GM12878 (cell line): ENCODE measurements at regions not wholly inside any gene's neighbourhood (a gene's known extent, or its start where the extent isn't known, plus 50 kb on each side); places are given as distances from the start of the nearest gene placed in this dataset.

Experiments
- ATAC-seq: fragments of 200-7000 bp; cut with Tn5 transposase; 3 replicates; pipeline ENCODE4 v1.9.1; 2020; ENCODE audit warnings: mild to moderate bottlenecking, moderate library complexity
- BruUV-seq: library from RNA; stranded (reverse); fragments of 400-500 nt; replicated peaks from 2 replicates; lab custom pipeline; 2021; lab: Mats Ljungman, UMichigan
- CTCF ChIA-PET: fragments of 300-600 bp; sonication (Branson Sonifier 250); formaldehyde crosslinking; extraction: SDS; loops from one replicate; lab custom pipeline; 2021; ENCODE audit warnings: inconsistent platforms; lab: Yijun Ruan, JAX
- POLR2A ChIA-PET: fragments of 350-600 bp; formaldehyde crosslinking; extraction: SDS; loops from one replicate; lab custom pipeline; 2021; ENCODE audit warnings: inconsistent platforms; lab: Charles Lee
- RAD21 ChIA-PET: fragments of 300-600 bp; sonication (Branson Sonifier 250); formaldehyde crosslinking; loops from one replicate; lab custom pipeline; 2023; ENCODE audit warnings: antibody characterized with exemption; ENCODE audit not compliant: unreplicated experiment; lab: Charles Lee
- SMC1A ChIA-PET: fragments of 300-600 bp; sonication (Branson Sonifier 250); formaldehyde crosslinking; loops from one replicate; lab custom pipeline; 2023; ENCODE audit not compliant: unreplicated experiment, uncharacterized antibody; lab: Charles Lee
- DNase-seq: peaks from one replicate; pipeline ENCODE4 v3.0.0-alpha.2; 2011; ENCODE audit warnings: low read depth, low spot score
- FAIRE-seq: peaks from 3 replicates; lab custom pipeline; 2011; peaks lifted over from hg19 to GRCh38; lab: Jason Lieb, UNC
- H2AFZ ChIP-seq: 2 replicates; pipeline ENCODE4 v1.6.0; 2011; ENCODE audit warnings: low read depth, low read length, control low read depth; ENCODE audit not compliant: control insufficient read depth
- H3K27ac ChIP-seq: 2 replicates; pipeline ENCODE4 v1.5.1; 2011; ENCODE audit warnings: control low read depth; ENCODE audit not compliant: control insufficient read depth, insufficient read depth
- H3K27me3 ChIP-seq, 2 experiments: replicated peaks in 1 of 2; 2 replicates each; pipeline versions ENCODE4 v1.6.0 to v1.6.1; 2011; ENCODE audit warnings: low read length in 1 of 2; ENCODE audit not compliant: control insufficient read depth in 2 of 2, insufficient read depth in 2 of 2
- H3K36me3 ChIP-seq, 2 experiments: 2 replicates each; pipeline ENCODE4 v1.5.1; 2011; ENCODE audit warnings: low read length in 1 of 2; ENCODE audit not compliant: control insufficient read depth in 2 of 2, insufficient read depth in 2 of 2
- H3K4me1 ChIP-seq: 2 replicates; pipeline ENCODE4 v1.6.1; 2011; ENCODE audit warnings: mild to moderate bottlenecking, low read length, moderate library complexity, mixed read lengths; ENCODE audit not compliant: control insufficient read depth, insufficient read depth
- H3K4me2 ChIP-seq: 2 replicates; pipeline ENCODE4 v1.6.0; 2011; ENCODE audit warnings: control low read depth; ENCODE audit not compliant: control insufficient read depth, insufficient read depth
- H3K4me3 ChIP-seq: fragments of 200-600 bp; sonication (generic); 2 replicates; pipeline ENCODE4 v1.5.1; 2016
- H3K79me2 ChIP-seq: 2 replicates; pipeline ENCODE4 v1.6.0; 2011; ENCODE audit warnings: low read length; ENCODE audit not compliant: control insufficient read depth, insufficient read depth
- H3K9ac ChIP-seq: 2 replicates; pipeline ENCODE4 v1.8.0; 2011; ENCODE audit warnings: low read length, control low read depth, mixed read lengths; ENCODE audit not compliant: control insufficient read depth, insufficient read depth
- H3K9me3 ChIP-seq: replicated peaks from 3 replicates; pipeline ENCODE4 v1.5.1; 2011; ENCODE audit warnings: mild to moderate bottlenecking, low read length; ENCODE audit not compliant: control insufficient read depth, insufficient read depth
- H4K20me1 ChIP-seq: 2 replicates; pipeline ENCODE4 v1.6.0; 2011; ENCODE audit not compliant: control insufficient read depth, insufficient read depth
- BRCA1 ChIP-seq: IDR thresholded peaks from 2 replicates; pipeline ENCODE4 v1.6.1; 2011; ENCODE audit warnings: low read depth, low read length, improper control_type of control experiment
- CHD4 ChIP-seq: fragments of 200-600 bp; sonication (generic); IDR thresholded peaks from 2 replicates; pipeline ENCODE4 v1.6.1; 2016; ENCODE audit warnings: mild to moderate bottlenecking
- CTCF ChIP-seq, 3 experiments: IDR thresholded peaks in 2 of 3; conservative IDR thresholded peaks in 1 of 3; 2 replicates each; pipeline ENCODE4 v1.5.1; 2011; ENCODE audit warnings: low read depth in 3 of 3, low read length in 3 of 3, mild to moderate bottlenecking in 3 of 3, control low read depth in 2 of 3, moderate library complexity in 2 of 3, inconsistent platforms in 1 of 3, mixed read lengths in 1 of 3; ENCODE audit not compliant: control insufficient read depth in 2 of 3, insufficient read depth in 1 of 3; ENCODE audit errors: extremely low read depth in 1 of 3
- E2F4 ChIP-seq: IDR thresholded peaks from 2 replicates; pipeline ENCODE4 v1.6.1; 2012; ENCODE audit warnings: low read depth, low read length, improper control_type of control experiment
- EZH2 ChIP-seq: IDR thresholded peaks from 2 replicates; pipeline ENCODE4 v1.6.1; 2012; ENCODE audit warnings: low read depth, mild to moderate bottlenecking, control low read depth, inconsistent platforms, low read length, borderline replicate concordance; ENCODE audit not compliant: control insufficient read depth
- HDGF ChIP-seq: fragments of 450-650 bp; IDR thresholded peaks from 2 replicates; pipeline ENCODE4 v1.6.1; 2016; ENCODE audit warnings: antibody characterized with exemption
- IKZF1 ChIP-seq: fragments of 450-650 bp; conservative IDR thresholded peaks from 2 replicates; pipeline ENCODE4 v1.6.1; 2017; ENCODE audit warnings: antibody characterized with exemption, mild to moderate bottlenecking
- KAT2A ChIP-seq: conservative IDR thresholded peaks from 2 replicates; pipeline ENCODE4 v1.6.1; 2011; ENCODE audit warnings: low read depth, low read length; ENCODE audit not compliant: control insufficient read depth
- MEF2A ChIP-seq: IDR thresholded peaks from 2 replicates; pipeline ENCODE4 v1.6.1; 2011; ENCODE audit warnings: low read depth, mild to moderate bottlenecking, low read length, moderate library complexity; ENCODE audit not compliant: insufficient read depth
- NFXL1 ChIP-seq: fragments of 450-650 bp; IDR thresholded peaks from 2 replicates; pipeline ENCODE4 v1.6.1; 2017; ENCODE audit warnings: antibody characterized with exemption, mild to moderate bottlenecking, borderline replicate concordance
- NR2F1 ChIP-seq: fragments of 450-650 bp; conservative IDR thresholded peaks from 2 replicates; pipeline ENCODE4 v1.6.1; 2017; ENCODE audit warnings: mild to moderate bottlenecking
- PRDM15 ChIP-seq: fragments of 450-650 bp; formaldehyde crosslinking; IDR thresholded peaks from 2 replicates; pipeline ENCODE4 v1.4.0; 2020; ENCODE audit warnings: mild to moderate bottlenecking, moderate library complexity
- RFX5 ChIP-seq: IDR thresholded peaks from 2 replicates; pipeline ENCODE4 v1.6.1; 2011; ENCODE audit warnings: low read depth, low read length, improper control_type of control experiment
- SREBF2 ChIP-seq: IDR thresholded peaks from 2 replicates; pipeline ENCODE4 v1.6.1; 2012; ENCODE audit warnings: mild to moderate bottlenecking, low read length
- TBL1XR1 ChIP-seq: IDR thresholded peaks from 2 replicates; pipeline ENCODE4 v1.6.1; 2012; ENCODE audit warnings: low read depth, low read length, improper control_type of control experiment
- USF1 ChIP-seq: IDR thresholded peaks from 2 replicates; pipeline ENCODE4 v1.6.1; 2011; ENCODE audit warnings: borderline replicate concordance, low read depth, mild to moderate bottlenecking, moderate library complexity, mixed read lengths, low read length; ENCODE audit not compliant: insufficient read depth; ENCODE audit errors: extremely low read length
- WGBS: methylation state at CpG from one replicate; pipeline ENCODE4 v1.1.6; 2016; ENCODE audit warnings: low lambda C conversion rate; ENCODE audit not compliant: insufficient replicate concordance, insufficient coverage; ENCODE audit errors: missing lambda C conversion rate; 5-methylcytosine and 5-hydroxymethylcytosine counted together
- in situ Hi-C: fragments of 300-500 bp; cut with MboI; formaldehyde crosslinking; loops from 9 replicates; pipeline ENCODE4 v1.14.3; 2018; ENCODE audit warnings: mixed read lengths
- intact Hi-C: fragments of 100-400 bp; cut with micrococcal nuclease; formaldehyde crosslinking; loops from one replicate; pipeline ENCODE4 v1.14.2; 2022; ENCODE audit not compliant: unreplicated experiment

GRCh38 chr22:48619721-48620120 is 1208.0 kb downstream of the BRD1 start:
- Histone ChIP-seq H3K27ac (no peak overlapping the region), H3K4me1 (no peaks in the 10 kb centered on the region)
- in situ Hi-C loops: no loop called here
- ATAC-seq: no peak
- RAD21 ChIA-PET: no interaction called here
- TF ChIP-seq HDGF (no peak), CTCF (IDR thresholded peaks at IDR 0.05 in 2 of 3, conservative IDR thresholded peaks at IDR 0.05 in 1 of 3; ENCODE audit: control insufficient read depth in 2 of 3, extremely low read depth in 1 of 3, insufficient read depth in 1 of 3, low read depth in 3 of 3, low read length in 3 of 3) (no peak), BRCA1 (no peak), KAT2A (no peak), RFX5 (no peak), MEF2A (no peak), NFXL1 (no peak), SREBF2 (no peak), PRDM15 (no peak), USF1 (no peak), EZH2 (no peak), CHD4 (no peak), TBL1XR1 (no peak), IKZF1 (no peak), E2F4 (no peak), NR2F1 (no peak)
- TF ChIP-seq, all 136 proteins: peak for 0
- no TSS peak for BruUV-seq
- no peaks in the 10 kb centered on the region; the same call in 2 of the 3 replicates for H3K9me3 ChIP-seq
- SMC1A ChIA-PET: no interaction called here
- no peak overlapping the region for H3K4me3 ChIP-seq
- FAIRE-seq (no peak), DNase-seq (no peak)
- H3K4me2 ChIP-seq: no peak overlapping the region
- no peak overlapping the region for H2AFZ ChIP-seq
- no peaks in the 10 kb centered on the region for H3K36me3 ChIP-seq
- intact Hi-C loops: no loop called here
- WGBS: 62% methylated on average over 11 of the region's 20 CpGs
- no peaks in the 10 kb centered on the region for H3K27me3 ChIP-seq
- H3K9ac ChIP-seq: no peak overlapping the region
- no peaks in the 10 kb centered on the region for H4K20me1 ChIP-seq
- POLR2A ChIA-PET: no interaction called here
- H3K79me2 ChIP-seq: no peaks in the 10 kb centered on the region
- CTCF ChIA-PET: no interaction called here
